Keratinocyte (primary cell): ENCODE measurements at regions not wholly inside any gene's neighbourhood (a gene's known extent, or its start where the extent isn't known, plus 50 kb on each side); places are given as distances from the start of the nearest gene placed in this dataset.

Source experiments
- DNase-seq: peaks from one replicate; pipeline ENCODE4 v3.0.0-alpha.2; 2011; ENCODE audit warnings: low read depth, missing footprints, low spot score
- FAIRE-seq: peaks from 2 replicates; lab custom pipeline; 2011; peaks lifted over from hg19 to GRCh38; lab: Jason Lieb, UNC
- H2AFZ ChIP-seq: 2 replicates; pipeline ENCODE4 v1.6.0; 2012; ENCODE audit warnings: low read length, control low read depth, inconsistent platforms; ENCODE audit not compliant: control insufficient read depth
- H3K27ac ChIP-seq: 2 replicates; pipeline ENCODE4 v1.5.1; 2011; ENCODE audit warnings: low read length; ENCODE audit not compliant: control insufficient read depth, insufficient read depth
- H3K27me3 ChIP-seq: 3 replicates; pipeline ENCODE4 v1.6.0; 2011; ENCODE audit warnings: low read length; ENCODE audit not compliant: control insufficient read depth, insufficient read depth; ENCODE audit errors: extremely low read depth
- H3K36me3 ChIP-seq, 2 experiments: 2 replicates in 1 of 2; 3 replicates in 1 of 2; pipeline ENCODE4 v1.5.1; 2011; ENCODE audit warnings: low read length in 2 of 2, mild to moderate bottlenecking in 1 of 2; ENCODE audit not compliant: control insufficient read depth in 2 of 2, insufficient read depth in 2 of 2; ENCODE audit errors: extremely low read depth in 1 of 2
- H3K4me1 ChIP-seq: 3 replicates; pipeline ENCODE4 v1.5.1; 2011; ENCODE audit warnings: low read length; ENCODE audit not compliant: control insufficient read depth, insufficient read depth; ENCODE audit errors: extremely low read depth
- H3K4me2 ChIP-seq: 3 replicates; pipeline ENCODE4 v1.6.0; 2011; ENCODE audit warnings: low read depth, low read length; ENCODE audit not compliant: control insufficient read depth, insufficient read depth; ENCODE audit errors: extremely low read depth
- H3K4me3 ChIP-seq, 3 experiments: fragments of 200-600 bp in 1 of 3; sonication (generic) in 1 of 3; 2 replicates in 2 of 3; 3 replicates in 1 of 3; pipeline ENCODE4 v1.5.1; 2011 to 2016; ENCODE audit warnings: low read length in 3 of 3, mild to moderate bottlenecking in 3 of 3, control low read depth in 2 of 3, inconsistent platforms in 1 of 3, low read depth in 1 of 3, mixed read lengths in 1 of 3, mixed run types in 1 of 3, moderate library complexity in 1 of 3; ENCODE audit not compliant: control insufficient read depth in 2 of 3, insufficient read depth in 2 of 3; ENCODE audit errors: extremely low read depth in 1 of 3
- H3K79me2 ChIP-seq: 2 replicates; pipeline ENCODE4 v1.6.0; 2012; ENCODE audit warnings: low read length; ENCODE audit not compliant: control insufficient read depth, insufficient read depth
- H3K9ac ChIP-seq: 3 replicates; pipeline ENCODE4 v1.6.0; 2011; ENCODE audit warnings: low read length; ENCODE audit not compliant: control insufficient read depth, insufficient read depth; ENCODE audit errors: extremely low read depth
- H3K9me1 ChIP-seq: 3 replicates; pipeline ENCODE4 v1.6.0; 2011; ENCODE audit warnings: low read length; ENCODE audit not compliant: control insufficient read depth, insufficient read depth; ENCODE audit errors: extremely low read depth
- H3K9me3 ChIP-seq: 2 replicates; pipeline ENCODE4 v1.5.1; 2012; ENCODE audit warnings: low read depth, low read length; ENCODE audit not compliant: control insufficient read depth
- H4K20me1 ChIP-seq: 3 replicates; pipeline ENCODE4 v1.6.0; 2011; ENCODE audit warnings: low read length; ENCODE audit not compliant: control insufficient read depth, insufficient read depth; ENCODE audit errors: extremely low read depth
- EZH2 ChIP-seq: IDR thresholded peaks from one replicate; pipeline ENCODE4 v1.6.1; 2012; ENCODE audit warnings: inconsistent platforms, mild to moderate bottlenecking, low read length, moderate library complexity
- dilution Hi-C: fragments of 300-500 bp; cut with MboI; formaldehyde crosslinking; loops from one replicate; pipeline ENCODE4 v1.7.0; 2020; ENCODE audit warnings: low sequenced_read_pairs; ENCODE audit not compliant: extremely low pct_ligation_motif_present
- TF ChIP-seq, protein P1 (sequence below), 3 experiments: IDR thresholded peaks in 1 of 3; conservative IDR thresholded peaks in 1 of 3; optimal IDR thresholded peaks in 1 of 3; 2 replicates in 2 of 3; 3 replicates in 1 of 3; pipeline versions ENCODE3 to v1.5.1; 2011; ENCODE audit warnings: low read length in 3 of 3, mild to moderate bottlenecking in 3 of 3, moderate library complexity in 2 of 3, control low read depth in 1 of 3, inconsistent platforms in 1 of 3; ENCODE audit not compliant: insufficient read depth in 2 of 3; ENCODE audit errors: extremely low read depth in 1 of 3

DNA sequence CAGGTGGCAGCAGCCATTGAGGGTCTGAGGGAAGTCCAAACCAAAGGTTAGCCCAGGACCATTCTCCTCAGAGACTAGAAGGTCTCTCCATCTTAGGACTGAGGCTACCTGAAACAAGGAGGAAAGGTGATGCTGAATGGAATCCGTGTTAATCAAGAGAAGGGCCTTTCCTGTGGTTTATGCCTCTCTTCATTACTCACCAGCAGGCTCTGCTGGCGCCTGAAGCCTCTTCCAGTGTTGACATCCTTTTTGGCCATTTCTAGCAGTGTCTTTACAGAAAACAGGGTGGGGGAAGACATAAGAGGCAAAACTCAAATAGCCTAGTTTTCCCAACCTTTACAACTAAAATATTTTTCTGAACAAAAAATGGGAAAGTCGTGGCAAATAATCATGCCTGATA, 98.0 kb downstream of the ENC1 start:
- H3K9ac ChIP-seq: peak overlapping the region; percentile 59
- H3K4me2 ChIP-seq: peak overlapping the region; percentile 89
- DNase-seq (no peak), FAIRE-seq (peak; percentile 92)
- H3K27me3 ChIP-seq: no peaks in the 10 kb centered on the region
- no peaks in the 10 kb centered on the region for H3K79me2 ChIP-seq
- H4K20me1 ChIP-seq: no peaks in the 10 kb centered on the region
- H3K4me1 ChIP-seq: peaks cover 45% of the 10 kb centered on the region
- H2AFZ ChIP-seq: peak overlapping the region; percentile 40
- no peaks in the 10 kb centered on the region for H3K9me1 ChIP-seq
- H3K9me3 ChIP-seq: no peaks in the 10 kb centered on the region
- peak overlapping the region; percentile 97 for H3K27ac ChIP-seq
- H3K36me3 ChIP-seq: no peaks in the 10 kb centered on the region
- peak overlapping the region in 1 of 3 experiments; percentile 54 for H3K4me3 ChIP-seq
- dilution Hi-C loops: no loop called here
- no peak for TF ChIP-seq EZH2
- TF ChIP-seq, protein P1, sequence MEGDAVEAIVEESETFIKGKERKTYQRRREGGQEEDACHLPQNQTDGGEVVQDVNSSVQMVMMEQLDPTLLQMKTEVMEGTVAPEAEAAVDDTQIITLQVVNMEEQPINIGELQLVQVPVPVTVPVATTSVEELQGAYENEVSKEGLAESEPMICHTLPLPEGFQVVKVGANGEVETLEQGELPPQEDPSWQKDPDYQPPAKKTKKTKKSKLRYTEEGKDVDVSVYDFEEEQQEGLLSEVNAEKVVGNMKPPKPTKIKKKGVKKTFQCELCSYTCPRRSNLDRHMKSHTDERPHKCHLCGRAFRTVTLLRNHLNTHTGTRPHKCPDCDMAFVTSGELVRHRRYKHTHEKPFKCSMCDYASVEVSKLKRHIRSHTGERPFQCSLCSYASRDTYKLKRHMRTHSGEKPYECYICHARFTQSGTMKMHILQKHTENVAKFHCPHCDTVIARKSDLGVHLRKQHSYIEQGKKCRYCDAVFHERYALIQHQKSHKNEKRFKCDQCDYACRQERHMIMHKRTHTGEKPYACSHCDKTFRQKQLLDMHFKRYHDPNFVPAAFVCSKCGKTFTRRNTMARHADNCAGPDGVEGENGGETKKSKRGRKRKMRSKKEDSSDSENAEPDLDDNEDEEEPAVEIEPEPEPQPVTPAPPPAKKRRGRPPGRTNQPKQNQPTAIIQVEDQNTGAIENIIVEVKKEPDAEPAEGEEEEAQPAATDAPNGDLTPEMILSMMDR (optimal IDR thresholded peaks at IDR 0.05 in 1 of 3, IDR thresholded peaks at IDR 0.05 in 1 of 3, conservative IDR thresholded peaks at IDR 0.05 in 1 of 3; ENCODE audit: extremely low read depth in 1 of 3, insufficient read depth in 2 of 3, low read length in 3 of 3): peak; percentile 9 to 48 (median 36)

DNA sequence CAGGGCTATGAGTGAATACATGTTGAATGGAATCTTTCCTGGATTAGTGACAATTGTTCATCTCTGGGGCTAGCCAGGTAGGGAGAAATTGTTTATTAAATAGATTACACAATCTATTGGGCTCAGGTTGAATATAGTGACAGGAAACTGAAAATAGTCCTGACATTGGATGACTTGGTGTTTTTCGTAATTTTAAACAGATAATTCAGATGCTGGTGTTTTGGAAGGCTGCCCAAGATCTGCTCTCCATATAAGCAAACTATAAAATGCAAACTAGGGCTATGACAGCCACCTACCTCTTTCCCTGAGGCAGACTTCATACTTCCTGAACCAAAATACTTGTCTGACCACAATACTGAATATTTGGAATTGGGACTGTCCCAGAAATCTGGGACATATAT, 99.1 kb downstream of the ENC1 start:
- Histone ChIP-seq H3K4me3 (no peak overlapping the region), H3K9ac (no peak overlapping the region), H2AFZ (no peak overlapping the region), H3K79me2 (no peaks in the 10 kb centered on the region), H3K4me2 (peak overlapping the region; percentile 35), H3K36me3 (no peaks in the 10 kb centered on the region), H3K9me1 (no peaks in the 10 kb centered on the region), H3K9me3 (no peaks in the 10 kb centered on the region), H3K27me3 (no peaks in the 10 kb centered on the region), H3K27ac (peak overlapping the region; percentile 15), H3K4me1 (peaks cover 40% of the 10 kb centered on the region), H4K20me1 (no peaks in the 10 kb centered on the region)
- FAIRE-seq (peak; percentile 79), DNase-seq (no peak)
- dilution Hi-C loops: no loop called here
- TF ChIP-seq, protein P1 (optimal IDR thresholded peaks at IDR 0.05 in 1 of 3, IDR thresholded peaks at IDR 0.05 in 1 of 3, conservative IDR thresholded peaks at IDR 0.05 in 1 of 3; ENCODE audit: extremely low read depth in 1 of 3, insufficient read depth in 2 of 3, low read length in 3 of 3): no peak
- TF ChIP-seq EZH2: no peak
